ENCODE measurements at regions not wholly inside any gene's neighbourhood (a gene's known extent, or its start where the extent isn't known, plus 50 kb on each side); places are given as distances from the start of the nearest gene placed in this dataset.

GRCh38 chr12:25384893-25385248 is 134.1 kb upstream of the KRAS start:
- DNase-seq (ENCODE audit: low spot score) = no peak
- no peak for TF ChIP-seq CTCF (IDR thresholded peaks at IDR 0.05; ENCODE audit: borderline replicate concordance, control extremely low read depth, extremely low read depth, insufficient read depth, missing control alignments)
- in situ Hi-C loops (cut with MboI; ENCODE audit: low sequenced_read_pairs, unreplicated experiment) = no loop called here

- TF ChIP-seq CTCF (IDR thresholded peaks at IDR 0.05; ENCODE audit: borderline replicate concordance, control extremely low read depth, extremely low read depth, insufficient read depth, missing control alignments) = no peak
- DNase-seq (ENCODE audit: low spot score) = no peak
- in situ Hi-C loops (cut with MboI; ENCODE audit: low sequenced_read_pairs, unreplicated experiment) = no loop called here
Measured at GRCh38 chr12:25384038-25384892, 133.5 kb upstream of the KRAS start.

GRCh38 chr12:25382311-25383106 is 131.8 kb upstream of the KRAS start:
- no peak for DNase-seq (ENCODE audit: low spot score)
- no peak for TF ChIP-seq CTCF (IDR thresholded peaks at IDR 0.05; ENCODE audit: borderline replicate concordance, control extremely low read depth, extremely low read depth, insufficient read depth, missing control alignments)
- in situ Hi-C loops (cut with MboI; ENCODE audit: low sequenced_read_pairs, unreplicated experiment) = no loop called here

- no peak for DNase-seq (ENCODE audit: low spot score)
- TF ChIP-seq CTCF (IDR thresholded peaks at IDR 0.05; ENCODE audit: borderline replicate concordance, control extremely low read depth, extremely low read depth, insufficient read depth, missing control alignments) = no peak
- in situ Hi-C loops (cut with MboI; ENCODE audit: low sequenced_read_pairs, unreplicated experiment) = no loop called here
Measured at GRCh38 chr12:25377469-25378177, 126.9 kb upstream of the KRAS start.

- in situ Hi-C loops (cut with MboI; ENCODE audit: low sequenced_read_pairs, unreplicated experiment) = no loop called here
- DNase-seq (ENCODE audit: low spot score) = no peak
- no peak for TF ChIP-seq CTCF (IDR thresholded peaks at IDR 0.05; ENCODE audit: borderline replicate concordance, control extremely low read depth, extremely low read depth, insufficient read depth, missing control alignments)
Measured at GRCh38 chr12:25376985-25377384, 126.3 kb upstream of the KRAS start.

GRCh38 chr12:25376407-25376806 is 125.7 kb upstream of the KRAS start:
- DNase-seq (ENCODE audit: low spot score) = no peak
- in situ Hi-C loops (cut with MboI; ENCODE audit: low sequenced_read_pairs, unreplicated experiment) = no loop called here
- no peak for TF ChIP-seq CTCF (IDR thresholded peaks at IDR 0.05; ENCODE audit: borderline replicate concordance, control extremely low read depth, extremely low read depth, insufficient read depth, missing control alignments)
